Kidney epithelial cell (primary cell): ENCODE measurements at regions not wholly inside any gene's neighbourhood (a gene's known extent, or its start where the extent isn't known, plus 50 kb on each side); places are given as distances from the start of the nearest gene placed in this dataset.

ENCODE experiments used
- DNase-seq: peaks from one replicate; pipeline ENCODE4 v3.0.0-alpha.2; 2010; ENCODE audit warnings: low read depth
- H3K27me3 ChIP-seq: 2 replicates; pipeline ENCODE4 v1.6.0; 2011; ENCODE audit warnings: low read length; ENCODE audit not compliant: control insufficient read depth, insufficient read depth
- H3K36me3 ChIP-seq: 2 replicates; pipeline ENCODE4 v1.5.1; 2011; ENCODE audit warnings: low read length; ENCODE audit not compliant: control insufficient read depth, insufficient read depth
- H3K4me3 ChIP-seq: 2 replicates; pipeline ENCODE4 v1.5.1; 2011; ENCODE audit warnings: low read depth, mild to moderate bottlenecking, control low read depth, low read length
- CTCF ChIP-seq: IDR thresholded peaks from 2 replicates; pipeline ENCODE4 v1.5.1; 2011; ENCODE audit warnings: mild to moderate bottlenecking, moderate library complexity, low read length, control low read depth, inconsistent platforms; ENCODE audit not compliant: insufficient read depth, poor library complexity, severe bottlenecking

- no peak overlapping the region for H3K4me3 ChIP-seq
- no peaks in the 10 kb centered on the region for H3K36me3 ChIP-seq
- no peak for DNase-seq
- TF ChIP-seq CTCF: no peak
- H3K27me3 ChIP-seq: no peaks in the 10 kb centered on the region
These were observed 199.4 kb downstream of the STK31 start for GRCh38 chr7:23909426-23909825.

GRCh38 chr7:23912065-23912464 is 202.0 kb downstream of the STK31 start:
- no peak for TF ChIP-seq CTCF
- no peak for DNase-seq
- Histone ChIP-seq H3K27me3 (no peaks in the 10 kb centered on the region), H3K36me3 (no peaks in the 10 kb centered on the region), H3K4me3 (no peak overlapping the region)

- no peak for TF ChIP-seq CTCF
- H3K4me3 ChIP-seq: no peak overlapping the region
- no peaks in the 10 kb centered on the region for H3K27me3 ChIP-seq
- H3K36me3 ChIP-seq: no peaks in the 10 kb centered on the region
- no peak for DNase-seq
These were observed 203.0 kb downstream of the STK31 start for GRCh38 chr7:23913016-23913415.

GRCh38 chr7:23915236-23915635 is 205.2 kb downstream of the STK31 start:
- H3K36me3 ChIP-seq: no peaks in the 10 kb centered on the region
- TF ChIP-seq CTCF: no peak
- no peak for DNase-seq
- no peak overlapping the region for H3K4me3 ChIP-seq
- no peaks in the 10 kb centered on the region for H3K27me3 ChIP-seq

DNA sequence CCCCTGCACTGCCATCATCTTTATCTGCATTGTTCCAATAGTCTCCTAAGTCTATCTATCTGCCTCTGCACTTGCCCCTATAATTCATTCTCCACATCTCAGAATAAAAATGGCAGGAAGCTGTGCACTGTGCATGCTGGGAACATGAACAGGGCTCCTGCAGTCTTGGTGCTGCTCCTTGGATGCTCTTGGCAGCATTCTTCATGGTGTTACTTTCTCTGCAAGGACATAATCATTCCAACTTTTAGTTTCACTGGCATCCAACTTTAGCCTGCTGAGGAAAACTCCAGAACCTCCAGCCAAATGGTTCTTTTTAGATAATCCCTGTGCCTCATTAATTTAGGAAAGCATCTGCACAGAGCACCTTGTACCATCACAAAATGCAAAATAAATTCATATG is 208.3 kb downstream of the STK31 start:
- no peaks in the 10 kb centered on the region for H3K36me3 ChIP-seq
- no peak for DNase-seq
- no peak for TF ChIP-seq CTCF
- H3K4me3 ChIP-seq: no peak overlapping the region
- H3K27me3 ChIP-seq: no peaks in the 10 kb centered on the region

DNA sequence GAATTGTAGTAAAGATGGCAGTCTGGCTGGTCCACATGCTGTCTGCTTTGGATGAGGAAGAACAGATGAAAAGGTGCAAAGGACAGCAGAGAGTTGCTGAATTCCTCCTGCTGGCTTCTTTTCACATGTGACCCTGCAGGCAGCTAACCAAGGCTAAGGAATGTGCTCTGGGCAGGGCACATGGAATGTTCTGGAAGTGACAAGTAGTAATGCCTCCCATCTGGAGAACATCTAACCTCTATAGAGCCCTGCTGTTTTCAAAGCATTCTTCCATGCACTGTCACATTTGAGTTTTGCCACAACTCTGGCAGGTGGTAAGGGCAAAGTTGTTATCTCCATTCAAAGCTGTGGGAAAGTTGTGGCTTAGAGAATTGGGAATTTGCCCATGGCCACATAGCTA is 208.8 kb downstream of the STK31 start:
- H3K27me3 ChIP-seq: no peaks in the 10 kb centered on the region
- no peak for DNase-seq
- H3K4me3 ChIP-seq: no peak overlapping the region
- no peak for TF ChIP-seq CTCF
- H3K36me3 ChIP-seq: no peaks in the 10 kb centered on the region
